Embryonic facial prominence (tissue), 1 donor: ENCODE measurements at regions not wholly inside any gene's neighbourhood (a gene's known extent, or its start where the extent isn't known, plus 50 kb on each side); places are given as distances from the start of the nearest gene placed in this dataset.

Experiments
- DNase-seq: peaks from one replicate; pipeline ENCODE4 v3.0.0-alpha.2; 2016; ENCODE audit errors: extremely low spot score

DNA sequence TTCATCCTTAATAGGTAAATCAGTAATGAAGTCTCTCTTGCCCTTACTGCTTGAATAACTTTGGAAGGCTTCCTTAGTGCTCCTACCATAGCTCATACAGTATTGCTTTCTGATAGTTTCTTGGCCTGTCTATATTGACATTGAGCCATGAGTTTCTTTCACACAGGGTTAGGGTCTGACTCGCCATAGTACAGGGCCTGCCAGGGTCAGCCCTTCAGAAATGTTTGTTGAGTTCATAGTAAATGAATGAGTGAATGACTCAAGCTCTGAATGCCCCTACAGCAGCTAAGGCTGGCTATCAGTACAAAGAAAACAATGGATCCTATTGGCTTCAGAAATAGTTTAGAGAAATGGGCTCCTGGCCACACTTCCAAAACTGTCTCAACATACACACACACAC, 65.0 kb upstream of the LRATD1 start:
- no peak for DNase-seq

- DNase-seq = no peak
Measured at GRCh38 chr2:14569294-14569693, 63.2 kb upstream of the LRATD1 start.

- DNase-seq = no peak
Measured at GRCh38 chr2:14572633-14573032, 59.9 kb upstream of the LRATD1 start.

GRCh38 chr2:14577843-14578242, 54.7 kb upstream of the LRATD1 start:
- DNase-seq = no peak
